K562 (cell line): ENCODE measurements at regions not wholly inside any gene's neighbourhood (a gene's known extent, or its start where the extent isn't known, plus 50 kb on each side); places are given as distances from the start of the nearest gene placed in this dataset.

ENCODE experiments used
- ATAC-seq: fragments of 200-7000 bp; cut with Tn5 transposase; 3 replicates; pipeline ENCODE4 v1.9.1; 2020; ENCODE audit warnings: moderate library complexity
- BruUV-seq: library from RNA; stranded (reverse); fragments of 400-500 nt; replicated peaks from 2 replicates; lab custom pipeline; 2021; lab: Mats Ljungman, UMichigan
- CTCF ChIA-PET: fragments of 300-600 bp; formaldehyde crosslinking; extraction: SDS; loops from one replicate; lab custom pipeline; 2021; ENCODE audit warnings: low intra/inter-chr PET ratio; lab: Yijun Ruan, JAX
- POLR2A ChIA-PET: fragments of 300-600, 350-650 bp; sonication (Branson Sonifier 250); formaldehyde crosslinking; extraction: SDS; loops from one replicate; lab custom pipeline; 2021; ENCODE audit warnings: antibody characterized with exemption, inconsistent platforms; lab: Yijun Ruan, JAX
- DNase-seq, 4 experiments: peaks; one replicate each; pipeline versions ENCODE4 v3.0.0 to v3.0.0-alpha.2; 2011 to 2018; ENCODE audit warnings: low spot score in 3 of 4, mixed read lengths in 3 of 4; ENCODE audit errors: extremely low read depth in 1 of 4
- FAIRE-seq: peaks from 2 replicates; lab custom pipeline; 2011; peaks lifted over from hg19 to GRCh38; lab: Jason Lieb, UNC
- H2AFZ ChIP-seq: 2 replicates; pipeline ENCODE4 v1.6.0; 2011; ENCODE audit warnings: low read depth, low read length, control low read depth, inconsistent platforms
- H3K27ac ChIP-seq: fragments of 200-600 bp; 3 replicates; pipeline ENCODE4 v1.8.0; 2011; ENCODE audit warnings: low read depth, mild to moderate bottlenecking, control low read depth, inconsistent platforms, low read length, moderate library complexity, mixed read lengths; ENCODE audit errors: extremely low read depth
- H3K27me3 ChIP-seq, 2 experiments: fragments of 300-600 bp in 1 of 2; 2 replicates in 1 of 2; 3 replicates in 1 of 2; pipeline versions ENCODE4 v1.6.0 to v1.8.0; 2011; ENCODE audit warnings: inconsistent platforms in 2 of 2, low read length in 2 of 2, mild to moderate bottlenecking in 1 of 2, mixed read lengths in 1 of 2, moderate library complexity in 1 of 2; ENCODE audit not compliant: control insufficient read depth in 2 of 2, insufficient read depth in 2 of 2
- H3K36me3 ChIP-seq: fragments of 300-600 bp; 3 replicates; pipeline ENCODE4 v1.8.0; 2011; ENCODE audit warnings: mild to moderate bottlenecking, low read length, inconsistent platforms; ENCODE audit not compliant: control insufficient read depth, insufficient read depth
- H3K4me1 ChIP-seq, 2 experiments: fragments of 200-600 bp in 1 of 2; replicated peaks in 1 of 2; 2 replicates in 1 of 2; 3 replicates in 1 of 2; pipeline versions ENCODE4 v1.5.1 to v1.8.0; 2011; ENCODE audit warnings: inconsistent platforms in 2 of 2, low read length in 2 of 2, mild to moderate bottlenecking in 1 of 2, mixed read lengths in 1 of 2, moderate library complexity in 1 of 2; ENCODE audit not compliant: control insufficient read depth in 2 of 2, insufficient read depth in 2 of 2
- H3K4me2 ChIP-seq: 2 replicates; pipeline ENCODE4 v1.6.1; 2011; ENCODE audit warnings: low read length, control low read depth, inconsistent platforms, mixed read lengths; ENCODE audit not compliant: insufficient read depth
- H3K4me3 ChIP-seq: fragments of 200-600 bp; sonication (generic), shearing (Covaris generic); 2 replicates; pipeline ENCODE4 v1.5.1; 2016; ENCODE audit warnings: control low read depth, inconsistent platforms
- H3K79me2 ChIP-seq: fragments of 200-600 bp; 3 replicates; pipeline ENCODE4 v1.8.0; 2011; ENCODE audit warnings: low read length, inconsistent platforms; ENCODE audit not compliant: control insufficient read depth, insufficient read depth
- H3K9ac ChIP-seq, 2 experiments: 2 replicates each; pipeline versions ENCODE4 v1.6.0 to v1.6.1; 2011; ENCODE audit warnings: low read depth in 2 of 2, low read length in 2 of 2, control low read depth in 1 of 2, inconsistent platforms in 1 of 2, mild to moderate bottlenecking in 1 of 2, mixed read lengths in 1 of 2; ENCODE audit not compliant: insufficient read depth in 1 of 2
- H3K9me1 ChIP-seq: one replicate; pipeline ENCODE4 v1.6.0; 2011; ENCODE audit warnings: inconsistent platforms, mild to moderate bottlenecking, low read length, moderate library complexity; ENCODE audit not compliant: control insufficient read depth, insufficient read depth
- H3K9me3 ChIP-seq: replicated peaks from 2 replicates; pipeline ENCODE4 v1.5.1; 2011; ENCODE audit warnings: low read depth, low read length, inconsistent platforms; ENCODE audit not compliant: control insufficient read depth, insufficient read depth
- H4K20me1 ChIP-seq: replicated peaks from 2 replicates; pipeline ENCODE4 v1.6.1; 2011; ENCODE audit warnings: low read length, inconsistent platforms, mixed read lengths; ENCODE audit not compliant: control insufficient read depth, insufficient read depth
- ATF6 ChIP-seq: sonication (generic); formaldehyde crosslinking; IDR thresholded peaks from 2 replicates; pipeline ENCODE4 v1.4.0; 2020; ENCODE audit warnings: mild to moderate bottlenecking, missing genetic modification reagents
- EZH2 ChIP-seq: IDR thresholded peaks from 2 replicates; pipeline ENCODE4 v1.6.1; 2012; ENCODE audit warnings: low read depth, mild to moderate bottlenecking, inconsistent platforms, low read length, borderline replicate concordance
- POLR2AphosphoS2 ChIP-seq: IDR thresholded peaks from 2 replicates; pipeline ENCODE4 v1.6.1; 2012; ENCODE audit warnings: low read length, improper control_type of control experiment
- ZBTB33 ChIP-seq: sonication (generic); formaldehyde crosslinking; IDR thresholded peaks from 2 replicates; pipeline ENCODE4 v1.8.1; 2023; ENCODE audit warnings: mild to moderate bottlenecking, missing genetic modification reagents
- ZNF707 ChIP-seq: fragments of 250-450 bp; sonication (Bioruptor Pico); conservative IDR thresholded peaks from 2 replicates; pipeline ENCODE4 v1.8.0; 2022; ENCODE audit warnings: inconsistent platforms, mild to moderate bottlenecking, moderate library complexity
- ZNF764 ChIP-seq: fragments of 250-450 bp; sonication (Bioruptor Pico); IDR thresholded peaks from 2 replicates; pipeline ENCODE4 v1.4.0; 2020; ENCODE audit warnings: low read depth, mild to moderate bottlenecking, moderate library complexity
- WGBS: fragments of 100-300 bp; shearing (Covaris generic); methylation state at CpG from one replicate; pipeline ENCODE4 v1.1.6; 2016; ENCODE audit warnings: low coverage, mixed read lengths; ENCODE audit not compliant: insufficient coverage; ENCODE audit errors: missing lambda C conversion rate; 5-methylcytosine and 5-hydroxymethylcytosine counted together
- in situ Hi-C: fragments of 300-500 bp; cut with MboI; formaldehyde crosslinking; loops from 4 replicates; pipeline ENCODE4 v1.15.0; 2018; ENCODE audit warnings: inconsistent platforms, mixed read lengths
- intact Hi-C: fragments of 100-400 bp; cut with micrococcal nuclease; formaldehyde crosslinking; loops from 2 replicates; pipeline ENCODE4 v1.14.2; 2022

- CTCF ChIA-PET: no interaction called here
- H2AFZ ChIP-seq: no peak overlapping the region
- H3K4me3 ChIP-seq: no peak overlapping the region
- H3K9ac ChIP-seq: no peak overlapping the region
- DNase-seq: no peak
- H3K36me3 ChIP-seq: no peaks in the 10 kb centered on the region
- no peaks in the 10 kb centered on the region for H4K20me1 ChIP-seq
- 2% methylated on average over 6 of the region's 7 CpGs for WGBS
- BruUV-seq: no TSS peak
- in situ Hi-C loops (no loop called here), intact Hi-C loops (no loop called here)
- no peak overlapping the region for H3K4me2 ChIP-seq
- H3K79me2 ChIP-seq: no peaks in the 10 kb centered on the region
- H3K9me1 ChIP-seq: no peaks in the 10 kb centered on the region
- TF ChIP-seq EZH2 (no peak), ZNF764 (CRISPR knock-in tag) (no peak)
- no peak for FAIRE-seq
- no peak overlapping the region for H3K27ac ChIP-seq
- POLR2A ChIA-PET: no interaction called here
- H3K27me3 ChIP-seq: no peaks in the 10 kb centered on the region
- no peak for ATAC-seq
- H3K9me3 ChIP-seq: no peaks in the 10 kb centered on the region
- no peaks in the 10 kb centered on the region for H3K4me1 ChIP-seq
Observed at GRCh38 chrX:75887833-75888232, 102.8 kb upstream of the MAGEE2 start.

GRCh38 chrX:75892749-75893148, 107.7 kb upstream of the MAGEE2 start:
- Histone ChIP-seq H4K20me1 (no peaks in the 10 kb centered on the region), H3K9ac (no peak overlapping the region), H3K79me2 (no peaks in the 10 kb centered on the region), H3K27me3 (no peaks in the 10 kb centered on the region), H3K36me3 (no peaks in the 10 kb centered on the region), H3K9me3 (no peaks in the 10 kb centered on the region), H3K27ac (no peak overlapping the region), H3K4me2 (no peak overlapping the region), H3K4me1 (no peaks in the 10 kb centered on the region), H3K9me1 (no peaks in the 10 kb centered on the region), H3K4me3 (no peak overlapping the region), H2AFZ (no peak overlapping the region)
- CTCF ChIA-PET: no interaction called here
- in situ Hi-C loops: no loop called here
- FAIRE-seq (no peak), DNase-seq (no peak), ATAC-seq (no peak)
- BruUV-seq: no TSS peak
- intact Hi-C loops: no loop called here
- 0% methylated on average over 2 of the region's 2 CpGs for WGBS
- POLR2A ChIA-PET: no interaction called here
- TF ChIP-seq ZNF707 (CRISPR knock-in tag): no peak
- TF ChIP-seq ZBTB33 (CRISPR knock-in tag): no peak
- TF ChIP-seq POLR2AphosphoS2: no peak
- TF ChIP-seq ATF6: no peak
